Keratinocyte (primary cell): ENCODE measurements at regions not wholly inside any gene's neighbourhood (a gene's known extent, or its start where the extent isn't known, plus 50 kb on each side); places are given as distances from the start of the nearest gene placed in this dataset.

ENCODE experiments used
- DNase-seq: peaks from one replicate; pipeline ENCODE4 v3.0.0-alpha.2; 2011; ENCODE audit warnings: low read depth, missing footprints, low spot score
- FAIRE-seq: peaks from 2 replicates; lab custom pipeline; 2011; peaks lifted over from hg19 to GRCh38; lab: Jason Lieb, UNC
- H2AFZ ChIP-seq: 2 replicates; pipeline ENCODE4 v1.6.0; 2012; ENCODE audit warnings: low read length, control low read depth, inconsistent platforms; ENCODE audit not compliant: control insufficient read depth
- H3K27ac ChIP-seq: 2 replicates; pipeline ENCODE4 v1.5.1; 2011; ENCODE audit warnings: low read length; ENCODE audit not compliant: control insufficient read depth, insufficient read depth
- H3K27me3 ChIP-seq: 3 replicates; pipeline ENCODE4 v1.6.0; 2011; ENCODE audit warnings: low read length; ENCODE audit not compliant: control insufficient read depth, insufficient read depth; ENCODE audit errors: extremely low read depth
- H3K36me3 ChIP-seq, 2 experiments: 2 replicates in 1 of 2; 3 replicates in 1 of 2; pipeline ENCODE4 v1.5.1; 2011; ENCODE audit warnings: low read length in 2 of 2, mild to moderate bottlenecking in 1 of 2; ENCODE audit not compliant: control insufficient read depth in 2 of 2, insufficient read depth in 2 of 2; ENCODE audit errors: extremely low read depth in 1 of 2
- H3K4me1 ChIP-seq: 3 replicates; pipeline ENCODE4 v1.5.1; 2011; ENCODE audit warnings: low read length; ENCODE audit not compliant: control insufficient read depth, insufficient read depth; ENCODE audit errors: extremely low read depth
- H3K4me2 ChIP-seq: 3 replicates; pipeline ENCODE4 v1.6.0; 2011; ENCODE audit warnings: low read depth, low read length; ENCODE audit not compliant: control insufficient read depth, insufficient read depth; ENCODE audit errors: extremely low read depth
- H3K4me3 ChIP-seq, 3 experiments: fragments of 200-600 bp in 1 of 3; sonication (generic) in 1 of 3; 2 replicates in 2 of 3; 3 replicates in 1 of 3; pipeline ENCODE4 v1.5.1; 2011 to 2016; ENCODE audit warnings: low read length in 3 of 3, mild to moderate bottlenecking in 3 of 3, control low read depth in 2 of 3, inconsistent platforms in 1 of 3, low read depth in 1 of 3, mixed read lengths in 1 of 3, mixed run types in 1 of 3, moderate library complexity in 1 of 3; ENCODE audit not compliant: control insufficient read depth in 2 of 3, insufficient read depth in 2 of 3; ENCODE audit errors: extremely low read depth in 1 of 3
- H3K79me2 ChIP-seq: 2 replicates; pipeline ENCODE4 v1.6.0; 2012; ENCODE audit warnings: low read length; ENCODE audit not compliant: control insufficient read depth, insufficient read depth
- H3K9ac ChIP-seq: 3 replicates; pipeline ENCODE4 v1.6.0; 2011; ENCODE audit warnings: low read length; ENCODE audit not compliant: control insufficient read depth, insufficient read depth; ENCODE audit errors: extremely low read depth
- H3K9me1 ChIP-seq: 3 replicates; pipeline ENCODE4 v1.6.0; 2011; ENCODE audit warnings: low read length; ENCODE audit not compliant: control insufficient read depth, insufficient read depth; ENCODE audit errors: extremely low read depth
- H3K9me3 ChIP-seq: 2 replicates; pipeline ENCODE4 v1.5.1; 2012; ENCODE audit warnings: low read depth, low read length; ENCODE audit not compliant: control insufficient read depth
- H4K20me1 ChIP-seq: 3 replicates; pipeline ENCODE4 v1.6.0; 2011; ENCODE audit warnings: low read length; ENCODE audit not compliant: control insufficient read depth, insufficient read depth; ENCODE audit errors: extremely low read depth
- EZH2 ChIP-seq: IDR thresholded peaks from one replicate; pipeline ENCODE4 v1.6.1; 2012; ENCODE audit warnings: inconsistent platforms, mild to moderate bottlenecking, low read length, moderate library complexity
- dilution Hi-C: fragments of 300-500 bp; cut with MboI; formaldehyde crosslinking; loops from one replicate; pipeline ENCODE4 v1.7.0; 2020; ENCODE audit warnings: low sequenced_read_pairs; ENCODE audit not compliant: extremely low pct_ligation_motif_present
- TF ChIP-seq, protein P1 (sequence below), 3 experiments: IDR thresholded peaks in 1 of 3; conservative IDR thresholded peaks in 1 of 3; optimal IDR thresholded peaks in 1 of 3; 2 replicates in 2 of 3; 3 replicates in 1 of 3; pipeline versions ENCODE3 to v1.5.1; 2011; ENCODE audit warnings: low read length in 3 of 3, mild to moderate bottlenecking in 3 of 3, moderate library complexity in 2 of 3, control low read depth in 1 of 3, inconsistent platforms in 1 of 3; ENCODE audit not compliant: insufficient read depth in 2 of 3; ENCODE audit errors: extremely low read depth in 1 of 3

DNA sequence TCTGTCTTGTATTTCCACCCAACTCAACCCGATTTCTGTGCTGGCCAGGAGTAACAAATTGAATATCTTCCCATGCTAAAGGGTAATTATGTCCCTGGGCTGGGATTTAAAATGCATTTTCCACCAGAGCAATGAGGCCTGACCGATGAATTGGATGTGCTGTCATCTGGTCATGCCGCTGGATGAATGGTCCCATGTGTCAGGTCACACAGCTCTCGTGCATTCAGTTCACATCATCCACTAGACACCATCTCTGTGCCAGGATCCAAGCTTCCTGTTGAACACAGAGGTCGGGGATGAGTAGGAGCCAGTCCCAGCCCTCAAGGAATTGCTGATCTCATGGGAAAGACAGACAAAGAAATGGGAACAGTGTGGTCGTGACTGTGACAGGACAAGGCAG is 200.8 kb downstream of the ADRA2A start:
- Histone ChIP-seq H3K9me3 (no peaks in the 10 kb centered on the region), H3K4me2 (no peak overlapping the region), H3K9me1 (no peaks in the 10 kb centered on the region), H3K36me3 (no peaks in the 10 kb centered on the region), H4K20me1 (no peaks in the 10 kb centered on the region), H3K9ac (no peak overlapping the region), H3K4me3 (no peak overlapping the region), H2AFZ (no peak overlapping the region), H3K4me1 (no peaks in the 10 kb centered on the region), H3K79me2 (no peaks in the 10 kb centered on the region), H3K27me3 (no peaks in the 10 kb centered on the region), H3K27ac (no peak overlapping the region)
- dilution Hi-C loops: no loop called here
- TF ChIP-seq, protein P1, sequence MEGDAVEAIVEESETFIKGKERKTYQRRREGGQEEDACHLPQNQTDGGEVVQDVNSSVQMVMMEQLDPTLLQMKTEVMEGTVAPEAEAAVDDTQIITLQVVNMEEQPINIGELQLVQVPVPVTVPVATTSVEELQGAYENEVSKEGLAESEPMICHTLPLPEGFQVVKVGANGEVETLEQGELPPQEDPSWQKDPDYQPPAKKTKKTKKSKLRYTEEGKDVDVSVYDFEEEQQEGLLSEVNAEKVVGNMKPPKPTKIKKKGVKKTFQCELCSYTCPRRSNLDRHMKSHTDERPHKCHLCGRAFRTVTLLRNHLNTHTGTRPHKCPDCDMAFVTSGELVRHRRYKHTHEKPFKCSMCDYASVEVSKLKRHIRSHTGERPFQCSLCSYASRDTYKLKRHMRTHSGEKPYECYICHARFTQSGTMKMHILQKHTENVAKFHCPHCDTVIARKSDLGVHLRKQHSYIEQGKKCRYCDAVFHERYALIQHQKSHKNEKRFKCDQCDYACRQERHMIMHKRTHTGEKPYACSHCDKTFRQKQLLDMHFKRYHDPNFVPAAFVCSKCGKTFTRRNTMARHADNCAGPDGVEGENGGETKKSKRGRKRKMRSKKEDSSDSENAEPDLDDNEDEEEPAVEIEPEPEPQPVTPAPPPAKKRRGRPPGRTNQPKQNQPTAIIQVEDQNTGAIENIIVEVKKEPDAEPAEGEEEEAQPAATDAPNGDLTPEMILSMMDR (optimal IDR thresholded peaks at IDR 0.05 in 1 of 3, IDR thresholded peaks at IDR 0.05 in 1 of 3, conservative IDR thresholded peaks at IDR 0.05 in 1 of 3; ENCODE audit: extremely low read depth in 1 of 3, insufficient read depth in 2 of 3, low read length in 3 of 3): no peak
- TF ChIP-seq EZH2: no peak
- DNase-seq: no peak
- FAIRE-seq: no peak

DNA sequence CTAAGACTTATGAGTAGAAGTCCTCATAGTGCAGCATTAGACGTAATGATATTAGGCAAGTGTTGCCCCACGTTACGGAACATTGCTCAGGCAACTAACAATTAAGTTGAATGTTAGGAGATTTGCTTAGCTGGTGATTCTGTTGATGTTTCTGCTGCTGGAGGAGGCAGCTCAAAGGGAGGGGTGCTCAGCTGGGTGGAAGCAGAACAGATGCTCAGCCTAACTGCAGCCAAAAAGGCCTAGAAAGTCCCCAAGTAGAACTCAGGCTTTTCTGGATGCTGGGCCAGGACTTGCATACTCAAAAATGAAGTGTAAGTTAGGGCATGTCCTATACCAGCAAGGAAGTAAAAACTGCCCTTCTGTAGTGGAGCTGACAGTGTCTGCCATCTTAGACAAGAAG is 201.4 kb downstream of the ADRA2A start:
- no peak for FAIRE-seq
- no peak for TF ChIP-seq EZH2
- TF ChIP-seq, protein P1 (optimal IDR thresholded peaks at IDR 0.05 in 1 of 3, IDR thresholded peaks at IDR 0.05 in 1 of 3, conservative IDR thresholded peaks at IDR 0.05 in 1 of 3; ENCODE audit: extremely low read depth in 1 of 3, insufficient read depth in 2 of 3, low read length in 3 of 3): no peak
- Histone ChIP-seq H3K9me1 (no peaks in the 10 kb centered on the region), H3K4me3 (no peak overlapping the region), H2AFZ (no peak overlapping the region), H3K9ac (no peak overlapping the region), H3K36me3 (no peaks in the 10 kb centered on the region), H4K20me1 (no peaks in the 10 kb centered on the region), H3K27me3 (no peaks in the 10 kb centered on the region), H3K27ac (no peak overlapping the region), H3K4me2 (no peak overlapping the region), H3K4me1 (no peaks in the 10 kb centered on the region), H3K9me3 (no peaks in the 10 kb centered on the region), H3K79me2 (no peaks in the 10 kb centered on the region)
- dilution Hi-C loops: no loop called here
- DNase-seq: no peak
